H9 (cell line): ENCODE measurements at regions not wholly inside any gene's neighbourhood (a gene's known extent, or its start where the extent isn't known, plus 50 kb on each side); places are given as distances from the start of the nearest gene placed in this dataset.

Experiments used
- DNase-seq: peaks from one replicate; pipeline ENCODE4 v3.0.0-alpha.2; 2017
- H2AFZ ChIP-seq: one replicate; pipeline ENCODE4 v1.6.1; 2013; ENCODE audit warnings: mild to moderate bottlenecking, low read length, control low read depth, moderate library complexity
- H2AK5ac ChIP-seq: 2 replicates; pipeline ENCODE4 v1.6.1; 2013; ENCODE audit warnings: low read length, control low read depth, mixed read lengths; ENCODE audit not compliant: insufficient read length
- H2BK120ac ChIP-seq: one replicate; pipeline ENCODE4 v1.6.1; 2013; ENCODE audit warnings: low read depth, mild to moderate bottlenecking, low read length, control low read depth, inconsistent platforms; ENCODE audit not compliant: poor library complexity, severe bottlenecking
- H2BK12ac ChIP-seq: 2 replicates; pipeline ENCODE4 v1.6.1; 2013; ENCODE audit warnings: low read length, control low read depth, mixed read lengths, low read depth; ENCODE audit not compliant: insufficient read length
- H2BK15ac ChIP-seq: 2 replicates; pipeline ENCODE4 v1.6.1; 2013; ENCODE audit warnings: low read depth, low read length, control low read depth
- H2BK20ac ChIP-seq: one replicate; pipeline ENCODE4 v1.6.1; 2013; ENCODE audit warnings: low read depth, mild to moderate bottlenecking, low read length, control low read depth, inconsistent platforms; ENCODE audit not compliant: poor library complexity, severe bottlenecking
- H2BK5ac ChIP-seq: 2 replicates; pipeline ENCODE4 v1.6.1; 2013; ENCODE audit warnings: low read length, control low read depth, mixed read lengths; ENCODE audit not compliant: insufficient read length
- H3K14ac ChIP-seq: 2 replicates; pipeline ENCODE4 v1.6.1; 2013; ENCODE audit warnings: low read length, control low read depth; ENCODE audit not compliant: insufficient read depth
- H3K18ac ChIP-seq: 2 replicates; pipeline ENCODE4 v1.6.1; 2013; ENCODE audit warnings: low read depth, mild to moderate bottlenecking, mixed read lengths, low read length, control low read depth; ENCODE audit not compliant: insufficient read length
- H3K23ac ChIP-seq: 2 replicates; pipeline ENCODE4 v1.6.1; 2013; ENCODE audit warnings: low read length, control low read depth, mixed read lengths, low read depth; ENCODE audit not compliant: insufficient read length
- H3K23me2 ChIP-seq: 2 replicates; pipeline ENCODE4 v1.6.1; 2013; ENCODE audit warnings: low read depth, mild to moderate bottlenecking, mixed read lengths, low read length, control low read depth; ENCODE audit not compliant: insufficient read length, poor library complexity, severe bottlenecking
- H3K27ac ChIP-seq: 2 replicates; pipeline ENCODE4 v1.5.1; 2013; ENCODE audit warnings: low read length, control low read depth, mixed read lengths, low read depth; ENCODE audit not compliant: insufficient read length
- H3K27me3 ChIP-seq: 2 replicates; pipeline ENCODE4 v1.6.1; 2013; ENCODE audit warnings: low read length, control low read depth, inconsistent platforms; ENCODE audit not compliant: insufficient read depth
- H3K4ac ChIP-seq: 2 replicates; pipeline ENCODE4 v1.6.1; 2013; ENCODE audit warnings: low read depth, mild to moderate bottlenecking, control low read depth, inconsistent platforms, low read length, moderate library complexity
- H3K4me1 ChIP-seq: 2 replicates; pipeline ENCODE4 v1.6.1; 2013; ENCODE audit warnings: low read length, control low read depth, inconsistent platforms; ENCODE audit not compliant: insufficient read depth
- H3K4me2 ChIP-seq: 2 replicates; pipeline ENCODE4 v1.6.1; 2013; ENCODE audit warnings: low read length, control low read depth, mixed read lengths; ENCODE audit not compliant: insufficient read length, insufficient read depth
- H3K56ac ChIP-seq: 2 replicates; pipeline ENCODE4 v1.6.1; 2013; ENCODE audit warnings: low read depth, mild to moderate bottlenecking, mixed read lengths, low read length, control low read depth; ENCODE audit not compliant: insufficient read length
- H3K79me1 ChIP-seq: 2 replicates; pipeline ENCODE4 v1.6.1; 2013; ENCODE audit warnings: low read depth, mild to moderate bottlenecking, moderate library complexity, low read length, control low read depth, inconsistent platforms; ENCODE audit not compliant: insufficient read depth, poor library complexity, severe bottlenecking
- H3K79me2 ChIP-seq: 2 replicates; pipeline ENCODE4 v1.6.1; 2013; ENCODE audit warnings: low read length, control low read depth, inconsistent platforms; ENCODE audit not compliant: insufficient read depth
- H3K9ac ChIP-seq: 2 replicates; pipeline ENCODE4 v1.6.1; 2013; ENCODE audit warnings: low read length, control low read depth, mixed read lengths; ENCODE audit not compliant: insufficient read length; ENCODE audit errors: extremely low read depth
- H3K9me3 ChIP-seq: one replicate; pipeline ENCODE4 v1.6.1; 2013; ENCODE audit warnings: low read depth, low read length, inconsistent platforms; ENCODE audit not compliant: control insufficient read depth
- H3T11ph ChIP-seq: one replicate; pipeline ENCODE4 v1.6.1; 2013; ENCODE audit warnings: mild to moderate bottlenecking, low read length, control low read depth, inconsistent platforms
- H4K20me1 ChIP-seq: one replicate; pipeline ENCODE4 v1.6.1; 2013; ENCODE audit not compliant: control insufficient read depth, insufficient read length, insufficient read depth
- H4K5ac ChIP-seq: 2 replicates; pipeline ENCODE4 v1.6.1; 2013; ENCODE audit warnings: low read depth, mild to moderate bottlenecking, mixed read lengths, low read length, control low read depth; ENCODE audit not compliant: insufficient read length
- H4K8ac ChIP-seq: replicated peaks from 2 replicates; pipeline ENCODE4 v1.6.1; 2013; ENCODE audit warnings: low read length, control low read depth, mixed read lengths, low read depth; ENCODE audit not compliant: insufficient read length
- H4K91ac ChIP-seq: 2 replicates; pipeline ENCODE4 v1.6.1; 2013; ENCODE audit warnings: low read depth, mild to moderate bottlenecking, moderate library complexity, mixed read lengths, low read length, control low read depth; ENCODE audit not compliant: insufficient read length
- H3K27ac Mint-ChIP-seq, 3 experiments: 2 replicates in 2 of 3; 3 replicates in 1 of 3; pipeline ENCODE4 v1.8.0; 2020 to 2021; ENCODE audit warnings: mixed read lengths in 3 of 3, mild to moderate bottlenecking in 1 of 3, moderate library complexity in 1 of 3
- H3K27me3 Mint-ChIP-seq: 2 replicates; pipeline ENCODE4 v1.8.0; 2021; ENCODE audit warnings: low read depth, mild to moderate bottlenecking, moderate library complexity, mixed read lengths
- H3K36me3 Mint-ChIP-seq, 3 experiments: 2 replicates in 2 of 3; 3 replicates in 1 of 3; pipeline ENCODE4 v1.8.0; 2020 to 2021; ENCODE audit warnings: low read depth in 3 of 3, mixed read lengths in 3 of 3; ENCODE audit not compliant: insufficient read depth in 1 of 3
- H3K4me1 Mint-ChIP-seq, 2 experiments: 2 replicates each; pipeline ENCODE4 v1.8.0; 2020; ENCODE audit warnings: mixed read lengths in 2 of 2
- H3K4me3 Mint-ChIP-seq, 2 experiments: 2 replicates in 1 of 2; 3 replicates in 1 of 2; pipeline ENCODE4 v1.8.0; 2020 to 2021; ENCODE audit warnings: mild to moderate bottlenecking in 2 of 2, mixed read lengths in 2 of 2, moderate library complexity in 1 of 2
- H3K9me3 Mint-ChIP-seq, 2 experiments: 2 replicates in 1 of 2; 3 replicates in 1 of 2; pipeline ENCODE4 v1.8.0; 2020; ENCODE audit warnings: mild to moderate bottlenecking in 2 of 2, mixed read lengths in 2 of 2, moderate library complexity in 1 of 2
- CTCF ChIP-seq: fragments of 200-600 bp; sonication (generic); conservative IDR thresholded peaks from 3 replicates; pipeline ENCODE4 v1.8.0; 2021; ENCODE audit warnings: antibody characterized with exemption, mild to moderate bottlenecking
- WGBS: extraction: QIAGEN DNeasy Blood & Tissue Kit; methylation state at CpG from one replicate; pipeline ENCODE4 v1.1.7; 2013; ENCODE audit warnings: missing lambda C conversion rate, low lambda C conversion rate, mixed read lengths; ENCODE audit not compliant: insufficient read length; ENCODE audit errors: extremely low coverage; 5-methylcytosine and 5-hydroxymethylcytosine counted together

- no peaks in the 10 kb centered on the region for H3K9me3 ChIP-seq
- H2BK5ac ChIP-seq = no peak overlapping the region
- Mint-ChIP-seq H3K27ac (no peak overlapping the region), H3K27me3 (no peaks in the 10 kb centered on the region), H3K36me3 (no peaks in the 10 kb centered on the region), H3K4me3 (no peak overlapping the region), H3K9me3 (no peaks in the 10 kb centered on the region), H3K4me1 (peaks cover 19 to 20% of the 10 kb centered on the region in 2 experiments)
- no peak overlapping the region for H2AK5ac ChIP-seq
- no peak overlapping the region for H3K14ac ChIP-seq
- H3K79me2 ChIP-seq = no peaks in the 10 kb centered on the region
- H3T11ph ChIP-seq = no peak overlapping the region
- no peaks in the 10 kb centered on the region; the same call in 1 of the 2 replicates for H3K4me1 ChIP-seq
- no CpG with 5 or more reads among the region's 7 CpGs for WGBS
- H3K4ac ChIP-seq = no peak overlapping the region
- H3K27me3 ChIP-seq = no peaks in the 10 kb centered on the region
- no peak overlapping the region for H3K9ac ChIP-seq
- H3K23ac ChIP-seq = no peak overlapping the region
- H3K23me2 ChIP-seq = no peaks in the 10 kb centered on the region
- no peak overlapping the region for H3K56ac ChIP-seq
- no peak overlapping the region for H4K5ac ChIP-seq
- H3K27ac ChIP-seq = no peak overlapping the region
- no peak overlapping the region for H4K91ac ChIP-seq
- no peak for DNase-seq
- no peak for TF ChIP-seq CTCF
- H2BK120ac ChIP-seq = no peak overlapping the region
- H3K18ac ChIP-seq = no peak overlapping the region
- H4K20me1 ChIP-seq = no peaks in the 10 kb centered on the region
- no peak overlapping the region for H2BK12ac ChIP-seq
- H3K79me1 ChIP-seq = no peaks in the 10 kb centered on the region
- H2BK15ac ChIP-seq = no peak overlapping the region
- H4K8ac ChIP-seq = no peak overlapping the region
- no peak overlapping the region for H3K4me2 ChIP-seq
- H2BK20ac ChIP-seq = no peak overlapping the region
- H2AFZ ChIP-seq = no peak overlapping the region
Observed at GRCh38 chr1:244963231-244963826, 99.0 kb upstream of the HNRNPU start.
